ENCODE measurements at regions not wholly inside any gene's neighbourhood (a gene's known extent, or its start where the extent isn't known, plus 50 kb on each side); places are given as distances from the start of the nearest gene placed in this dataset.

GRCh38 chr4:31929676-31930345 is 1209.6 kb downstream of the PCDH7 start:
- Mint-ChIP-seq H3K36me3 (ENCODE audit: low read depth, unreplicated experiment) (no peaks in the 10 kb centered on the region), H3K4me1 (ENCODE audit: unreplicated experiment) (no peaks in the 10 kb centered on the region), H3K4me3 (ENCODE audit: unreplicated experiment) (no peak overlapping the region), H3K27me3 (ENCODE audit: unreplicated experiment) (peaks cover 1% of the 10 kb centered on the region), H3K9me3 (ENCODE audit: unreplicated experiment) (no peaks in the 10 kb centered on the region), H3K27ac (ENCODE audit: unreplicated experiment) (no peak overlapping the region)
- no peak for DNase-seq (ENCODE audit: low spot score)
- TF ChIP-seq, protein P1, sequence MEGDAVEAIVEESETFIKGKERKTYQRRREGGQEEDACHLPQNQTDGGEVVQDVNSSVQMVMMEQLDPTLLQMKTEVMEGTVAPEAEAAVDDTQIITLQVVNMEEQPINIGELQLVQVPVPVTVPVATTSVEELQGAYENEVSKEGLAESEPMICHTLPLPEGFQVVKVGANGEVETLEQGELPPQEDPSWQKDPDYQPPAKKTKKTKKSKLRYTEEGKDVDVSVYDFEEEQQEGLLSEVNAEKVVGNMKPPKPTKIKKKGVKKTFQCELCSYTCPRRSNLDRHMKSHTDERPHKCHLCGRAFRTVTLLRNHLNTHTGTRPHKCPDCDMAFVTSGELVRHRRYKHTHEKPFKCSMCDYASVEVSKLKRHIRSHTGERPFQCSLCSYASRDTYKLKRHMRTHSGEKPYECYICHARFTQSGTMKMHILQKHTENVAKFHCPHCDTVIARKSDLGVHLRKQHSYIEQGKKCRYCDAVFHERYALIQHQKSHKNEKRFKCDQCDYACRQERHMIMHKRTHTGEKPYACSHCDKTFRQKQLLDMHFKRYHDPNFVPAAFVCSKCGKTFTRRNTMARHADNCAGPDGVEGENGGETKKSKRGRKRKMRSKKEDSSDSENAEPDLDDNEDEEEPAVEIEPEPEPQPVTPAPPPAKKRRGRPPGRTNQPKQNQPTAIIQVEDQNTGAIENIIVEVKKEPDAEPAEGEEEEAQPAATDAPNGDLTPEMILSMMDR (IDR thresholded peaks at IDR 0.05; ENCODE audit: unreplicated experiment): no peak

DNA sequence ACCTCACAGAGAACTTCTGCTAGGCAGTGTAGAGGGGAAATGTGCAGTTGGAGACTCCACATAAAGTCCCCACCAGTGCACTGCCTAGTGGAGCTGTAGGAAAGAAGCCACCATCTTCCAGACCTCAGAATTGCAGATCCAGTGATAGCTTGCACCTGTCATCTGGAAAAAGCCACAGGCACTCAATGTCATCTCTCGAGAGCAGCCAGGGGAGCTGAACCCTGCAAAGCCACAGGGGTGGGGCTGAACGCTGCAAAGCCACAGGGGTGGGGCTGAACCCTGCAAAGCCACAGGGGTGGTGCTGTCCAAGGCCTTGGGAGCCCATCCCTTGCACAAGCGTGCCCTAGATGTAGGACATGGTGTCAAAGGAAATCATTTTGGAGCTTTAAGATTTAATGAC is 1226.3 kb downstream of the PCDH7 start:
- Mint-ChIP-seq H3K27ac (ENCODE audit: unreplicated experiment) (no peak overlapping the region), H3K27me3 (ENCODE audit: unreplicated experiment) (peaks cover 2% of the 10 kb centered on the region), H3K4me3 (ENCODE audit: unreplicated experiment) (no peak overlapping the region), H3K36me3 (ENCODE audit: low read depth, unreplicated experiment) (no peaks in the 10 kb centered on the region), H3K9me3 (ENCODE audit: unreplicated experiment) (no peaks in the 10 kb centered on the region), H3K4me1 (ENCODE audit: unreplicated experiment) (no peaks in the 10 kb centered on the region)
- TF ChIP-seq, protein P1 (IDR thresholded peaks at IDR 0.05; ENCODE audit: unreplicated experiment): no peak
- no peak for DNase-seq (ENCODE audit: low spot score)

GRCh38 chr4:31947101-31947500 is 1226.9 kb downstream of the PCDH7 start:
- H3K36me3 Mint-ChIP-seq (ENCODE audit: low read depth, unreplicated experiment): no peaks in the 10 kb centered on the region
- DNase-seq (ENCODE audit: low spot score): no peak
- peaks cover 2% of the 10 kb centered on the region for H3K27me3 Mint-ChIP-seq (ENCODE audit: unreplicated experiment)
- no peaks in the 10 kb centered on the region for H3K4me1 Mint-ChIP-seq (ENCODE audit: unreplicated experiment)
- H3K27ac Mint-ChIP-seq (ENCODE audit: unreplicated experiment): no peak overlapping the region
- TF ChIP-seq, protein P1 (IDR thresholded peaks at IDR 0.05; ENCODE audit: unreplicated experiment): no peak
- H3K4me3 Mint-ChIP-seq (ENCODE audit: unreplicated experiment): no peak overlapping the region
- H3K9me3 Mint-ChIP-seq (ENCODE audit: unreplicated experiment): no peaks in the 10 kb centered on the region

- TF ChIP-seq, protein P1 (IDR thresholded peaks at IDR 0.05; ENCODE audit: unreplicated experiment): no peak
- H3K4me1 Mint-ChIP-seq (ENCODE audit: unreplicated experiment): no peaks in the 10 kb centered on the region
- H3K27ac Mint-ChIP-seq (ENCODE audit: unreplicated experiment): no peak overlapping the region
- no peak for DNase-seq (ENCODE audit: low spot score)
- H3K4me3 Mint-ChIP-seq (ENCODE audit: unreplicated experiment): no peak overlapping the region
- no peaks in the 10 kb centered on the region for H3K27me3 Mint-ChIP-seq (ENCODE audit: unreplicated experiment)
- H3K36me3 Mint-ChIP-seq (ENCODE audit: low read depth, unreplicated experiment): no peaks in the 10 kb centered on the region
- H3K9me3 Mint-ChIP-seq (ENCODE audit: unreplicated experiment): no peaks in the 10 kb centered on the region
These were observed 1228.9 kb downstream of the PCDH7 start for GRCh38 chr4:31949045-31949444.

GRCh38 chr4:31955346-31955745 is 1235.2 kb downstream of the PCDH7 start:
- Mint-ChIP-seq H3K9me3 (ENCODE audit: unreplicated experiment) (no peaks in the 10 kb centered on the region), H3K36me3 (ENCODE audit: low read depth, unreplicated experiment) (no peaks in the 10 kb centered on the region), H3K4me1 (ENCODE audit: unreplicated experiment) (no peaks in the 10 kb centered on the region), H3K27ac (ENCODE audit: unreplicated experiment) (no peak overlapping the region), H3K4me3 (ENCODE audit: unreplicated experiment) (no peak overlapping the region), H3K27me3 (ENCODE audit: unreplicated experiment) (no peaks in the 10 kb centered on the region)
- TF ChIP-seq, protein P1 (IDR thresholded peaks at IDR 0.05; ENCODE audit: unreplicated experiment): no peak
- no peak for DNase-seq (ENCODE audit: low spot score)

Data from endothelial cell (in vitro differentiated cells).